ENCODE measurements at regions not wholly inside any gene's neighbourhood (a gene's known extent, or its start where the extent isn't known, plus 50 kb on each side); places are given as distances from the start of the nearest gene placed in this dataset.

DNA sequence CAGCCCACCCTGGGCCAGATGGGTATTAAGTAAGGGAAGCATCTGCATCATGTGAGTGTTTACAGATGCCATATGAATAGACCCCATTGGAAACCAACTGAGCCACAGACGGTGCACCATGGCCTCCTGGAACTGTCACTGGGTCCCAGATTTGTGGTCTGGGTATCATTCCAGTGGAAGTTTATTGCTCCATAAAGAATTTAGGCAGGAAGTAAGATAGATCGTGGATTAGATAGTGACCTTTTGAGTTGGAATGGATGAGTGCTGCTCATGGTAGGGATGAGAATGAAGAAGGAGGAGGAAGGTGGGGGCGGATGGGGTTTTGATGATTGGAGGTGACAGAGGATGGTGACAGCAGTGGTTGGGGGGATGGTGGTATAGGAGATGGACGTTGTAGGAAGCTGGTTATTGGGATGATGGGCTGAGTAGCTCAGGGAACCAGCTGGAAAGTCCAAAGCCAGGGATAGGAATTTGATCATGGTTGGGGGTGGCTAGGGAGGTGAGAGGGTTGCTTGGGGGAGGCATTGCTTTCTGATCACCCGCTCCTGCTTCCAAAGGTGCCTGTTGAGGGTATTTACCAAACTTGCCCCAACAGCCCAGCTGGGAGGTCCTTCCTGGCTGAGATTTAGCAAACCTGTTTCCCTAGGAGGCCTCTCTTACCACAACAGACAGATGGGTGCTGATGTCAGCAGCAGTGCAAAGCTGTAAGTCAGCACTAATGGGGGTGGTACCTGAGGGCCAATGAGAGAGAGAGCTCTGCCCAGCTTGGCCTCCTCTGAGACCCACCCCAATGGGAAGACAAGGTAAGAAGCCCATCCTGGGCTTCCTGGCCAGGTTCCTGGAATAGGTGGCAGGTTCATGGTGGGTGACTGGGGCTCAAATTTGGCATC, 78.0 kb downstream of the VEGFA start:
- DNase-seq: no peak
- TF ChIP-seq, protein P1, sequence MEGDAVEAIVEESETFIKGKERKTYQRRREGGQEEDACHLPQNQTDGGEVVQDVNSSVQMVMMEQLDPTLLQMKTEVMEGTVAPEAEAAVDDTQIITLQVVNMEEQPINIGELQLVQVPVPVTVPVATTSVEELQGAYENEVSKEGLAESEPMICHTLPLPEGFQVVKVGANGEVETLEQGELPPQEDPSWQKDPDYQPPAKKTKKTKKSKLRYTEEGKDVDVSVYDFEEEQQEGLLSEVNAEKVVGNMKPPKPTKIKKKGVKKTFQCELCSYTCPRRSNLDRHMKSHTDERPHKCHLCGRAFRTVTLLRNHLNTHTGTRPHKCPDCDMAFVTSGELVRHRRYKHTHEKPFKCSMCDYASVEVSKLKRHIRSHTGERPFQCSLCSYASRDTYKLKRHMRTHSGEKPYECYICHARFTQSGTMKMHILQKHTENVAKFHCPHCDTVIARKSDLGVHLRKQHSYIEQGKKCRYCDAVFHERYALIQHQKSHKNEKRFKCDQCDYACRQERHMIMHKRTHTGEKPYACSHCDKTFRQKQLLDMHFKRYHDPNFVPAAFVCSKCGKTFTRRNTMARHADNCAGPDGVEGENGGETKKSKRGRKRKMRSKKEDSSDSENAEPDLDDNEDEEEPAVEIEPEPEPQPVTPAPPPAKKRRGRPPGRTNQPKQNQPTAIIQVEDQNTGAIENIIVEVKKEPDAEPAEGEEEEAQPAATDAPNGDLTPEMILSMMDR (IDR thresholded peaks at IDR 0.05): no peak
- no peak for TF ChIP-seq POLR2A (IDR thresholded peaks at IDR 0.05)
- Histone ChIP-seq H3K27me3 (no peaks in the 10 kb centered on the region), H3K9me3 (no peaks in the 10 kb centered on the region), H3K36me3 (no peaks in the 10 kb centered on the region), H3K4me3 (no peak overlapping the region), H3K4me1 (no peaks in the 10 kb centered on the region), H3K27ac (no peak overlapping the region)
- intact Hi-C loops (cut with DNase I): no loop called here
- 65 to 78% methylated on average over 5 of the region's 5 CpGs for WGBS, 2 donors

DNA sequence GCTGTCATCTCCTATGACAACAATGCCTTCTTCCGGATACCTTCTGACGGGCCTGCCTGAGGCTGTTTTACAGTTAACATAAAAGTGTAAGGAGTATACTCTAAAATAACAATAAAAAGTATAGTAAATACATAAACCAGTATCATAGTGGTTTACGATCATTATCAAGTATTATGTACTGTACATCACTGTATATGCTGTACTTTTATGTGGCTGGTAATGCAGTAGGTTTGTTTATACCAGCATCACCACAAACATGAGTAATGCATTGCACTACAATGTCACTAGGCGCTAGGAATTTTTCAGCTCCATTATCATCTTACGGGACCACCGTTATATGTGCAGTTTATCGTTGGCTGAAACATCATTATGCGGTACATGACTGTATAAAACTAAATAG, 76.5 kb downstream of the VEGFA start:
- TF ChIP-seq, protein P1 (IDR thresholded peaks at IDR 0.05): no peak
- no peak for TF ChIP-seq POLR2A (IDR thresholded peaks at IDR 0.05)
- DNase-seq: no peak
- Histone ChIP-seq H3K4me3 (no peak overlapping the region), H3K9me3 (no peaks in the 10 kb centered on the region), H3K36me3 (no peaks in the 10 kb centered on the region), H3K27me3 (no peaks in the 10 kb centered on the region), H3K27ac (no peak overlapping the region), H3K4me1 (no peaks in the 10 kb centered on the region)
- intact Hi-C loops (cut with DNase I): no loop called here
- 84 to 86% methylated on average over 8 of the region's 8 CpGs for WGBS, 2 donors

DNA sequence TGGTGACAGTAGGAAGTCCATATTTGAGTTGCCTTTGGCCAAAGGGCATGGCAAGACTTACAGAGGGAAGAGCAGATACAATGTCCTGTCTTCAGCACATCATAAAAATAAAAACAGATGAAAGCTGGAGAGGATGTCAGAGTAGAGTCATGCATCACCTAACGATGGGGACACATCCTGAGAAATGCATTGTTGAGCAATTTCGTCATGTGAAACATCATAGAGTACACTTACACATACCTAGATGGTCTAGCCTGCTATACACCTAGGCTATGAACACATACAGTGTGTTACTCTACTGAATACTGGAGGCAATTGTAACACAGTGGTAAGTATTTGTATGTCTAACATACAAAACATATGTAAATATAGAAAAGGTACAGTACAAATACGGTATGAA, 75.6 kb downstream of the VEGFA start:
- H3K4me1 ChIP-seq: no peaks in the 10 kb centered on the region
- no peak for TF ChIP-seq POLR2A (IDR thresholded peaks at IDR 0.05)
- TF ChIP-seq, protein P1 (IDR thresholded peaks at IDR 0.05): no peak
- DNase-seq: no peak

DNA sequence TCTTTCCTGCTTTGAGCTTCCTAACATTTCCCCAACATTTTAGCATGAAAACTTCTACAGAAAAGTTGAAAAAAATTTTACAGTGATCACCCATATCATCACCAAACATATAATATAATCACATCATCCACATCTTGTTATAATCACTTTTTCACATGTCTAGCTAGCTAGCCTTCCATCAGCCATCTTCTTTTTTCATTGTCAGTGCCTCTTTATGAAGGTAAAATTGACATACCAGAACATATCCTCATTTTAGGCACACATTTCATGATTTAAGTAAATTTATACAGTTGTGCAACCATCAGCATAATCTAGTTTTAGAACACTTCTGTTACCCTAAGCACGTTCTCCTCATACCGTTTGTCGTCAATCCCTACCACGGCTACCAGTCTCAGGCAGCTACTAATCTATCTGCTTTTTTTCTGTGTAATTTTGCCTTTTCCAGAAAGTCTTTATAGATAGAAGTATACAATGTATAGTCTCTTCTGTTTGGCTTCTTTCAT, 73.7 kb downstream of the VEGFA start:
- Histone ChIP-seq H3K27ac (no peak overlapping the region), H3K4me1 (peaks cover 0 to 2% (median 1%) of the 10 kb centered on the region in 3 donors), H3K36me3 (no peaks in the 10 kb centered on the region), H3K9me3 (no peaks in the 10 kb centered on the region), H3K4me3 (no peak overlapping the region), H3K27me3 (no peaks in the 10 kb centered on the region)
- TF ChIP-seq POLR2A (IDR thresholded peaks at IDR 0.05): no peak
- TF ChIP-seq, protein P1 (IDR thresholded peaks at IDR 0.05): no peak
- intact Hi-C loops (cut with DNase I): no loop called here
- 91 to 94% methylated on average over 4 of the region's 4 CpGs for WGBS, 2 donors
- DNase-seq: no peak

More for the DNA sequence above, 75.6 kb downstream of the VEGFA start:
- Histone ChIP-seq H3K27ac (no peak overlapping the region), H3K4me3 (no peak overlapping the region), H3K9me3 (no peaks in the 10 kb centered on the region), H3K27me3 (no peaks in the 10 kb centered on the region), H3K36me3 (no peaks in the 10 kb centered on the region)
- intact Hi-C loops (cut with DNase I): no loop called here
- 54 to 55% methylated on average over 3 of the region's 3 CpGs for WGBS, 2 donors

DNA sequence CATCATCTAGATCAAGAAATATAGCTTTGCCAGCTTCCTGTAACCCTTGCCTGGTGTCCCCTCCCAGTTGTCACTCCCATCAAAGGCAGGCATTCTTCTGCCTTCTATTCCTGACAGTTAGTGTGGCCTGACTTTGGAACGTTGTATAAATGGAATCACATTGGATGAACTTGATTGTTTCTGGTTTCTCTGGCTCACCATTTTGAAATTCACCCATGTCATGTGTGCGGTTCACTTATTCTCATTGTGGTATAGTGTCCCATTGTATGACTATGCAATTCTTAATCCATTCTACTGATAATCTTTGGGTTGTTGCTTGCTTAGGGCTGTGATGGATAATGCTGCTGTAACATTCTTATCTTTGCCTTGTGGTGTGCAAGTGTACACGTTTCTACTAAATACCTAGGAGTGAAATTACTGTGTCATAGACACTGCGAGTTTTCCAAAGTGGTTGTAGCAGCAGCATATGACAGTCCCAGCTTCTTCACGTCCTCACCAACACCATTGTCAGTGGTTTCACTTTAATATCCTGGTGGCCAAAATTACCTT, 73.2 kb downstream of the VEGFA start:
- no peak for TF ChIP-seq POLR2A (IDR thresholded peaks at IDR 0.05)
- TF ChIP-seq, protein P1 (IDR thresholded peaks at IDR 0.05): no peak
- H3K4me3 ChIP-seq: no peak overlapping the region
- H3K9me3 ChIP-seq: no peaks in the 10 kb centered on the region
- H3K4me1 ChIP-seq: peaks cover 0 to 5% (median 3%) of the 10 kb centered on the region in 3 donors
- H3K27me3 ChIP-seq: no peaks in the 10 kb centered on the region
- 54 to 55% methylated on average over 5 of the region's 5 CpGs for WGBS, 2 donors
- DNase-seq: no peak
- no peaks in the 10 kb centered on the region for H3K36me3 ChIP-seq
- no peak overlapping the region for H3K27ac ChIP-seq
- intact Hi-C loops (cut with DNase I): no loop called here

Data from esophagus squamous epithelium (tissue), 5 donors.